Superior temporal gyrus (tissue), 1 donor: ENCODE measurements at regions not wholly inside any gene's neighbourhood (a gene's known extent, or its start where the extent isn't known, plus 50 kb on each side); places are given as distances from the start of the nearest gene placed in this dataset.

Experiments used
- DNase-seq: peaks from one replicate; pipeline ENCODE4 v3.0.0-alpha.2; 2016; ENCODE audit errors: extremely low spot score

GRCh38 chr5:54772684-54773083 is 212.7 kb downstream of the ESM1 start:
- no peak for DNase-seq

GRCh38 chr5:54772231-54772630 is 213.2 kb downstream of the ESM1 start:
- DNase-seq: no peak

- DNase-seq: no peak
These were observed 215.6 kb downstream of the ESM1 start for GRCh38 chr5:54769746-54770145.

- DNase-seq: no peak
These were observed 216.3 kb downstream of the ESM1 start for GRCh38 chr5:54769072-54769471.

GRCh38 chr5:54766748-54767147 is 218.6 kb downstream of the ESM1 start:
- no peak for DNase-seq

- no peak for DNase-seq
These were observed 220.0 kb downstream of the ESM1 start for GRCh38 chr5:54765165-54766028.

- no peak for DNase-seq
These were observed 221.0 kb downstream of the ESM1 start for GRCh38 chr5:54764102-54765090.

- no peak for DNase-seq
These were observed 224.1 kb downstream of the ESM1 start for GRCh38 chr5:54761213-54761701.

GRCh38 chr5:54760182-54760935 is 225.0 kb downstream of the ESM1 start:
- no peak for DNase-seq

GRCh38 chr5:54758038-54758437 is 227.4 kb downstream of the ESM1 start:
- DNase-seq: no peak

GRCh38 chr5:54757541-54757940 is 227.9 kb downstream of the ESM1 start:
- peak; percentile 49 for DNase-seq

GRCh38 chr5:54756796-54757402 is 228.5 kb downstream of the ESM1 start:
- DNase-seq: no peak

GRCh38 chr5:54756301-54756700 is 229.1 kb downstream of the ESM1 start:
- no peak for DNase-seq

GRCh38 chr5:54754878-54755277 is 230.5 kb downstream of the ESM1 start:
- DNase-seq: no peak

GRCh38 chr5:54754420-54754819 is 231.0 kb downstream of the ESM1 start:
- DNase-seq: no peak

GRCh38 chr5:54753753-54754152 is 231.6 kb downstream of the ESM1 start:
- DNase-seq: no peak

- DNase-seq: no peak
These were observed 232.4 kb downstream of the ESM1 start for GRCh38 chr5:54753034-54753433.

GRCh38 chr5:54748527-54748926 is 231.0 kb downstream of the SNX18 start:
- no peak for DNase-seq

- no peak for DNase-seq
These were observed 229.3 kb downstream of the SNX18 start for GRCh38 chr5:54746777-54747398.

- no peak for DNase-seq
These were observed 228.8 kb downstream of the SNX18 start for GRCh38 chr5:54746346-54746745.

GRCh38 chr5:54745599-54745998 is 228.0 kb downstream of the SNX18 start:
- no peak for DNase-seq
